KBM-7 (cell line): ENCODE measurements at regions not wholly inside any gene's neighbourhood (a gene's known extent, or its start where the extent isn't known, plus 50 kb on each side); places are given as distances from the start of the nearest gene placed in this dataset.
"Not testable (repeated sequence)": the region's sequence is repeated elsewhere in the genome, so short reads cannot be mapped to it uniquely, and the experiment has no call there.

Experiments
- DNase-seq: peaks from one replicate; pipeline ENCODE4 v3.0.0-alpha.2; 2015
- in situ Hi-C: fragments of 300-500 bp; cut with MboI; formaldehyde crosslinking; loops from 2 replicates; pipeline ENCODE4 v1.14.3; 2020; ENCODE audit warnings: low sequenced_read_pairs, low pct_unique_long_range_greater_than_20kb, mixed read lengths

DNA sequence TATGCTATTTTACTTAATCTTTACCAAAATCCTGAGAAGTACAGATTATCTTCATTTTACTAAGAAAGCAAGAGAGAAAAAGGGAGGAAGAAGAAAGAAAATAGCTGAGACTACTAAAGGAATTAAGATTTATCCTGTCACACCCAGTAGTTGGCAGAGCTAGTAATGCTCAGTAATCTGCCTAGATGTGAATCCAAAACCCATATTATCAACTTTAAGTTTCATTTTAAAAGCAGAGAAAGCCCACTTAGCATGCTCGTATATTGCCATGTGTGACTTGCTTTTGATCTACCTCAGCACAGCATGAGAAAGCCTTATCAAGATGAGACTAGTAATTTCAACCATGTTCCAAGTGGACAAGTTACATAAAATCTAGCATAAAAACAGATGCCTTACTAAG lies 451.5 kb downstream of the TENT5A start:
- in situ Hi-C loops = no loop called here

DNA sequence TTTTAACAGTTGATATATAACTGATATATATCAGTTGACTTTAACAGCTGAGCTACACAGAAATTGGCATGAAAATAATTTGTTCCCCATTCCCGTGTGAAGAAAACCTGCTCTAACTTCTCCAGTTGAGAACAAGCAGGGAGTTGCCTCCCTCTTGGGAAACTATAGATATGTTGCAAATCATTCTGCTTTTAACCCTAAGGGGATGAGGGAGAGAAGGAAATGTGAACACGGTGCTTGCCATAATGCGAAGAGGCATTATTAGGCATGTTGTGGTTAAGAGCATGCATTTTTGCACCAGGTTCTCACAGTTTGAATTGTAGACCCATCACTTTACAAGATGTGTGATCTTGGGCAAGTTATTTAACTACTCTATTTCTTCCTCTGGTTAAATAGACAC lies 453.7 kb downstream of the TENT5A start:
- DNase-seq = no peak
- in situ Hi-C loops = no loop called here

More for the DNA sequence above, 451.5 kb downstream of the TENT5A start:
- no peak for DNase-seq

DNA sequence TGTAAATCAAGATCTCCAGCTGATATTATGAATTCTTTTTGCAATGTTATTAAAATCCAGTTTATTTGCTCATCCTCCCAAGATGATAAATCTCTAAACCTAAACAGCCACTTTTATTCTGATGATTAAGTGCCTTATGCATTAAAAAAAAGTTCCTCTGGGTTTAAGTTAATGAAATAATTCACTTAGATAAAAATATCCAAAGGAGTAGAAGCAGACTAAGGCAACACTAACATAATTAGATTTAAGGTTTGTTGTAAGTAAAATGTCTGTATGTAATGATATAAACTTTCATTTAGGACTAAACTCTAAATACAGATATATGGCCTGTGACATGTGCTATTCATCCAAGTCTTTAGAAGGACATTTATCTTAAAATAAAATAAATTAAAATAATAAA lies 457.2 kb downstream of the TENT5A start:
- in situ Hi-C loops = no loop called here
- DNase-seq = no peak

DNA sequence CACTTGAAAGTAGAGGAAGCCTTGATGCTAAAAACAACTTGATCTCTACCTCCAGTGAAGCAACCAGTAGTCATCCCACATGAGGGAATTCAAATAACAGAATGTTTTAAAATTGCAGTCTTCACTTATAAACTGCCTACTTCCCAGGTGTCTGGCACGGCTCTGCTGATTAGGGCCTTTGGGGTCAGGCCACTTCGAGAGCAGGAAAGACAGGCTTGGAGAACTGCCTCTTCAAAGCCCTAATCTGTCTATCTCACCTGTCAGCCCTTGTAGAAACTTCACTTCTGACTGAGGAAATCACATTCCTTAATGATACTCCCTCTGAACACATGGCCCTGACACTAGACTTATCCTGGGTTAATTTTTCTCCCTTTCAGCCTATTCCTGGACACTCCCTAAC lies 458.6 kb downstream of the TENT5A start:
- in situ Hi-C loops = no loop called here
- no peak for DNase-seq

DNA sequence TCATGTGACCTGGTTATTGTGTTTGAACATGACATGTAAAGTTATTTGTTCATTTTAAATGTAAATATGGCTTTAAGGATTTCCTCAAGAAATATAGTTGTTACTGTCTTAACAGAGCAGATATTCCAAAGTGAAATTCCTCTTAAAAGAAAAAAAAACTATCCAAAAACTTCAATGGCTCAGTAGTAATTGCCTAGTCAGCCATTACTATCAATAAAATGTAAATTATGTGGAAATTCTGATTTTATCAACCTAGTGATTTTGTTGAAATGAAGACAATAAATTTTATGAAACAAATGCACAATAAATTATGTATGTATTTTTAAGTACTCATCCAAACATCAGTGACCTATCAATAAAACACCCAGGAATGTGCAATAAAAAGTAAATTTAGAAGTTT lies 463.3 kb downstream of the TENT5A start:
- DNase-seq = no peak
- in situ Hi-C loops = no loop called here

DNA sequence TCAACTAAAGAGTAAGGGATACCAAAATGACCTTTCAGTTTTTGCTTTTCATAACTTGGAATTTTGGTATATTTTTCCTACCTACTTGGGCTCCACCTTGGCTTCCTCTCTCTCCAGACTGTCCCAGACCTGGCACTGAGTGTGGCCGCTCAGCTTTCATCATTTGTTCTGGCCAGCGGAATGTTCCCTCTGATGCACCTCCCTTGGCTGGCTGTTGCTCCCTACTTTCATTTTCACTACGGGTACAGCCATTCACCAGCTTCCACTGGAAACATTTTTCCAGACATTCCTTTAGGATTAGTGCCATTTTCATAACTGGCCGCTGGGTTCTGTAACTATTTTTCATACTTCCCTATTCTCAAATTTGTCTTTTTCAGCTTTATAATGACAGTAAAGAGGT lies 487.4 kb downstream of the TENT5A start:
- DNase-seq = no peak
- in situ Hi-C loops = no loop called here

DNA sequence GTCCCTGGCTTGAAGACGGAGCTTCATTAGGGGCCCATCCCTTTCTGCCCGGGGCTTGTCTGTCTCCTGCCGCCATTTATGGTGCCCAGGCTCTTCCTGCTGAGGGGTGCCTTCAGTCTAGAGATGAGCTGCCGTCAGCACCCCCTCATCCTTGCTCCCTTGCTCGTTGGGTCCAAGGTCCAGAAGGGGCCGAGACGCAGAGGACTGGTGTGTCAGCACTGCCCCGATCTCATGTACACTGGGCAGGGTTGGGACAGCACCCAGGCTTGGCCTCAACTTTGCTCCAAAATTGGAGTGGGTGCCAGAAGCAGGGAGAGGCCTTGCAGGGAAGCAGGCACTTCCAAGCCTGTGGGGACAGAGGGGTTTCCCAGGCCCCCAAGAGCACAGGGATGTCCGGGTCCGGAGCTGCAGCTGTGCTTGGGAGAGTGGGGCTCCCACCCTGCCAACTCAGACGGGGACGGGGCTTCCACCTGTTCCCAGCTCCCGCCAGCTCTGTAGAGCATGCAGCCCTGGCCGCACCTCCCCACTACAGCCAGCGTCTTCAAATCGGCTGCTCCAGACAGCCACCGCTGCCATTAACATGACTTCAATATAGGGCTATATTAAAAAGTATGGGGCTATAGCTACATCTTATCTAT lies 488.8 kb downstream of the TENT5A start:
- DNase-seq = no peak
- in situ Hi-C loops = no loop called here

DNA sequence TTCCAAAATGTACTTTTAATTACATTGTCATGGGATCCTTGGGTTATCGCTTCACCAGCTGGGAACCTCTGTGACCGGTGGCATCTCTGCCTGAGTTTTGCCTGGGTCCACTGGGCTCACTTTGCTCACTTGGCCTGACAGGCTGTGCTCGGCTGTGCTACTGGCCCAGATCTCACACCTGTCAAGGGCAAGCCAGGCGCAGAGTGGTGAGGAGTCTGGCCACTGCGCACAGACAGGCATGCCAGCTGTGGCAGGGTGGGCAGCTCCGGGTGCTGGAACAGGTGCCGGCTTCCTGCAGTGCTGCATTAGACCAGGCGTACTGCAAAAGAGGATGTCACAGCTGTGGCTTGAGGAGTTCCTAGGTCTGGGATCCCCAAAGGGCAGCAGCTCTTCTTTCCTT lies 489.8 kb downstream of the TENT5A start:
- DNase-seq = no peak
- in situ Hi-C loops = no loop called here

DNA sequence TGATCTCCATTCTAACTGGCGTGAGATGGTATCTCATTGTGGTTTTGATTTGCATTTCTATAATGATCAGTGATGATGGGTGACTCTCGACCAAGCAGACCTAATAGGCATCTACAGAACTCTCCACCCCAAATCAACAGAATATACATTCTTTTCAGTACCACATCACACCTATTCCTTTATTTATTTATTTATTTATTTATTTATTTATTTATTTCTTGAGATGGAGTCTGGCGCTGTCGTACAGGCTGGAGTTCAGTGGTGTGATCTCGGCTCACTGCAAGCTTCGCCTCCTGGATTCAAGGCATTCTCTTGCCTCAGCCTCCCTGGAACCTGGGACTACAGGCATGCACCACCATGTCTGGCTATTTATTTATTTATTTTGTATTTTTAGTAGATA lies 496.3 kb downstream of the TENT5A start:
- DNase-seq, in situ Hi-C loops: not testable (repeated sequence)

DNA sequence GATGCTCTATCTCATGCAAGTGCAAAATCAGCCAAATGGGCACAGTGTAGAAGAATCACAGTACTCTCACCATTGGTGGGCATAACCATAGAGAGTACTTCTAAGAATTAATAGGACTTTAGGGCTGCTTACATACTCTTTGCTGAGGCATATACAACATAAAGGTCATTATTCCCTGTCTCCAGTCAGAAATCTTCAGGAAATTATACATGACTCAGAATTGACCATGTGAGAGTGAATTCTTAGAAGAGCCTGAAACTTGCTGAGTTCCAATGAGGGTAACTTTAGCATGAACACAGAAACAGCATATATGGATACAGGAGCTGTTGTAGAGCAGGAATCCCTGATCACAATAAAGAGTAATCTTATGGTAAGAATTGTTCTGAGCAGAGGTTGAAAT lies 498.7 kb downstream of the TENT5A start:
- no peak for DNase-seq
- in situ Hi-C loops = no loop called here

DNA sequence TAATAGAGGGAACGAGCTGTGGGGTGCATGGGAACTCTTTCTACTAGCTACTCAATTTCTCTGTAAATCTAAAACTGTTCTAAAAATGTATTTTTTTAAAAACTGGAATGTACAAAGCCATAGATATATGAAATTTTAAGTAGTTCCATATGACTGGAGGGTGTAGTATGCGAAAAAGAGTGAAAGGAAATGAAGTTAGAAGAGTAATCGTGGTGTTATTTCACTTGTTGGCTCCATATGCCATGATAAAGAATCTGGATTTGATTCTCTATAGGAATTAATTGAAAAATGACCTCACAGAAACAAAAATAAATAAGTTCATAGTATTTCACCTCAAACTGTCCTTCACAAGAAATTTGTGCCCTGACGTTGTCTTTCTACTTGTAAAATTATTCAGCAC lies 500.2 kb downstream of the TENT5A start:
- in situ Hi-C loops = no loop called here
- DNase-seq = no peak

DNA sequence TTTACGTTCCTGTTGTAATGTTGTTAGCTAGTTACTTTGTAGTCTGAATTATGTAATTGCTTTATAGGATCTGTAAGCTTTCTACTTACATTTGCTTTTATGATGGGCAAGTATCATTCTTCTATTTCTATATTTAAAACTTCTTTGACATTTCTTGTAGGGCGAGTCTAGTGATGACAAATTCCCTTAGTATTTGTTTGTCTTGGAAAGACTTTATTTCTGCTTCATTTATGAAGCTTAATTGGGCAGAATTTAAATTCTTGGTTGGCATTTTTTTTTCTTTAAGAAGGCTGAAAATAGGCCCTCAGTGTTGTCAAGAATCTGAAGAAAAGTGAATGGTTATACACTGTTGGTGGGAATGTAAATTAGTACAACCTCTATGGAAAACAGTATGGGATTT lies 506.3 kb downstream of the TENT5A start:
- in situ Hi-C loops = no loop called here
- no peak for DNase-seq

DNA sequence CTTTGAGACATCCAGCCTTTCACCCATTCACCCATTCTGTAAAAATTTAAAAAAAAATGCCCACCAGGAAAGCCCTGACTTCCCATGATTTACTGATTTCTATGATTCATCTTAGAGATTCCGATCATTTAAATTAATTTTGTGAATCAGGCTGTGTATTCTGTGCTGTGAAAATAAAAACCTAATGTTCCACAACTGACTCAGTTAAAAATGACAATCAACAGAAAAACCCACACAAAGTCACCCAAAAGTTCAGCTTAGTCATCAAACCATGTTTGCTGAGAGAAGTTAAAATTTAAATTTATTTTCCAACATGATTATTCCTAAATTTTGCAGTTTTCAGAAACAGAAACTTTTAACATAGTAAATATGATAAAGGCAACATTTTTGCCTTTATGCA lies 509.9 kb downstream of the TENT5A start:
- no peak for DNase-seq
- in situ Hi-C loops = no loop called here

DNA sequence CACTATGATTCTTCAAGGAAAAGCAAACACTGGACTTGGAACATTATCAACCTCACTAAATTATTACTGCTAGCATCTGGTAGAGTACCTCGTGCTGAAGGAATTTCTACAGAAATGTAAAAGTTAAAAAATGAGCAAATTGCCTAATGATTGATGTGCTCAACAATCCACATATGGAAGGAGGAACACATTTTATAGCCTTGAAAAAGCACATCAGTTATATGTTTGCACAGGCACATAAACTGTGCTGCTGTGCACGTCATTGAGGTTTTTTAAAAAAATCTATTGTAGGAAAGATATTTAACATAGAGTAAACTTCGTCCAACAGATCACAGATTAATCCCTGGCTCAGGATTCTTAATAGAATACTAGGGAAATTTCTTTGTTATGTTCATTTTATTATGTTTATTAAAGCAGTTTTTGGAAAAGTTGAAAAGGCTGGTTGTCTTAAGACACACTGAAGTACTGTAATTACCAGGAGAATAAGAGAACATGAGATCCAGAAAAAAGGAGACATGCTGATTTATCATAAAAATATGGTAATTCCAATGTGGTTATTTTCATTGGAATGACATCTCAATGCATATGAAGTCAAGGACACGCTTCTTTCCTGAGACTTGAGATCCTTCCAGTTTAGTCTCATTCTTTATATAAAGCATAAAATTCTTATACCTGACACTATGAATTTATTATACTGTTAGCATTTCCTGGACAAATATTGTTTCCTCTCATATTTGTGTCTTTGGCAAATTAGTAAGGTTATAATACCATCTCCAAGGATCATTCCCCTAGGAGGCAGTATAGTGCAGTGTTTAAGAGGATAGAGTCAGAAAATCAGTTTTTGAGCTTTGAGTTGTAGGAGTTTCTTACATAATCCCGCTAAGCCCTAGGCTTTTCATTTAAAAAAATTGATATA lies 511.1 kb downstream of the TENT5A start:
- in situ Hi-C loops = no loop called here

DNA sequence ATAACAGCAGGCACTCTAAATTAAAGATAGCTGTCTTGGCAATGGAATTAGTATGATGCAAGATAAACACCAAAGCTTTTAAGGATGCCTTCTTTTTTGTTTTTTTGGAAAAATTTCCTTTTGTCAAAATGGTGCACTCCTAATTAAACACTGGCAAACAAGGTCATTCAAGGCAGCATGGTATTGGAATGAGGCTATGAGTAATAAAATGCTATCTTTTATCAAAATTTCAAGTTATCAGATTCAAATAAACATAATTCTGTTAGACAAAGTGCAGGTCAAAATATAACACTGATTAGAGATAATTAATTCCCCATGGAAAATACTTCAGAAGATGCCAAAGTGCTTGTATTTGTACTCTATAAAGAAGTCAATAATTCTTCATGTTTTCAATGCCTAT lies 514.1 kb downstream of the TENT5A start:
- DNase-seq = no peak
- in situ Hi-C loops = no loop called here

More for the DNA sequence above, 511.1 kb downstream of the TENT5A start:
- peak; percentile 47 for DNase-seq

DNA sequence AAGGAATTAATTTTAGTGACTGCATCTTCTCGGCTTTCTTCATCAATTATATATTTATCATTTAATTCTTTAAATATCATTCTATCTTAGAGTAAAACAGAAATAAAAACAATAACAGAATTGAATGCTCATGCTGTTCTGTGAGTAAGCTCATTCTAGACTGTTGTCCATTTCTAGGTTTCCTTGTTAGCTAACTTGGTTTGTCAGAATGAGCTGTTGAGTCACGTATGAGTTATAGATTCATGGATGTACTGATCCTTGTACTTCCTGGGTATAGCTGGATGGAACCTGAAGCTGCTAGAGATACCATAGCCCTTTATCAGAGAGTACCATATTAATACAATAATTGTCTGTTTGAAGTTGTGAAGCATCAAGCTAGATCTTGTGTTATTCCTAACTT lies 515.3 kb downstream of the TENT5A start:
- DNase-seq = no peak
- in situ Hi-C loops = no loop called here

DNA sequence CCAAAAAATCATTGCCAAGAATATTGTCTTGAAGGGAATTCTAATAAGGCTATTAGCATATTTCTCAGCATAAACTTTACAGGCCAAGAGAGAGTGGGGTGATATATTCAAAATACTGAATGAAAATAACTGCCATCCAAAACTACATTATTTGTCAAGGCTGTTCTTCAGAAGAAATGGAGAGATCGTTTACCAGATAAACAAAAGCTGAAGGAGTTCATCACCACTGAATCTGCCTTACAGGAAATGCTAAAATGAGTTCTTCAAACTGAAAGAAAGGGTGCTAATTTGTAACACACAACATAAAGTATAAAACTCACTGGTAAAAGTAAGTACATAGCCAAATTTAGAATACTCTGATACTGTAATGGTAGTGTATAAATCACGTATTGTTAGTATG lies 517.0 kb downstream of the TENT5A start:
- in situ Hi-C loops = no loop called here

DNA sequence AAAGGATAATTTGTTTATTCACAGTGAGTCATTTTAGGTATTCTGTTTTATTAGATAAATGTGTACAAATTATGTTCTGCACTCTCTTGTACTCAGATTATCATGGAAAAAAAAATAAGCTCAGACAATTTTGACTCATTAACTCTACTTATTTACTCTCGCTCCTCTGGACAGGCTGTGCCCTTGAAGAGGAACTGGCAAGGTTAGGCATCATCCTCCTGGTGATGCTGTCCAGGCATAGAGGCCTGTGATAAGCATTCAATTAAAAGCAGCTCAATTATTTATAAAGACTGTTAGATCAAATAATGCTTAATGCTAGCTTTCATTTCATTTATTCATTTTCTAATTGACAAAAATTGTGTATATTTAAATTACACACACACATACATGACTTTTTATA lies 518.5 kb downstream of the TENT5A start:
- no peak for DNase-seq
- in situ Hi-C loops = no loop called here

More for the DNA sequence above, 517.0 kb downstream of the TENT5A start:
- no peak for DNase-seq

DNA sequence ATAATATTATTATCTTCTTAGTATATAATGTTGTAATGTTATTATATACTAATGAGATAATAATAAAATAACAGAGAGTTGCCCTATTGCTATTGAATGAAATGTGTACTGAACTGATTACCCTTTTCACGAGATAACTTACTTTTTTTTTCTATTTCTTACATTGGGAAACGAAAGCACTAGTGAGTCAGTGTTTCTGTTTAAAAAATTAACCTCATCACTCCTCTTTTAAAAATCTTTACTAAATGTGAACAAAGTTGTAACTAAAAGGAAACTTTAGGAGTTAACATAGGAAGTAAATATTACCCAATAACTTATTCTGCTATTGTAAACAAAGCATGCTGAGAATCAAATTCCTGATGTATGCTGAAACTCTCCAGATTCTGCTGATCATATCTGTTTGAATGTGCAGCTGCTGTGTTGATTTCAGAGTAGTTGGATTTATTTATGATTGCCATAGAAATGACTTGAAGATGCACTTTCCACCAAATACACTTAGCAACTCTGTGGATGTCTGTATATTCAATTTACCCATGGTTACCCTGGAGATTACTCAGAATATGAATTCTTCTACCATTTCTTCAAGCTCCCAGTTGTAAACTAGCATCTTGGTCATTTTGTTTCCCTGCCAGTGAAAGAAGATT lies 523.4 kb downstream of the TENT5A start:
- no peak for DNase-seq
- in situ Hi-C loops = no loop called here

DNA sequence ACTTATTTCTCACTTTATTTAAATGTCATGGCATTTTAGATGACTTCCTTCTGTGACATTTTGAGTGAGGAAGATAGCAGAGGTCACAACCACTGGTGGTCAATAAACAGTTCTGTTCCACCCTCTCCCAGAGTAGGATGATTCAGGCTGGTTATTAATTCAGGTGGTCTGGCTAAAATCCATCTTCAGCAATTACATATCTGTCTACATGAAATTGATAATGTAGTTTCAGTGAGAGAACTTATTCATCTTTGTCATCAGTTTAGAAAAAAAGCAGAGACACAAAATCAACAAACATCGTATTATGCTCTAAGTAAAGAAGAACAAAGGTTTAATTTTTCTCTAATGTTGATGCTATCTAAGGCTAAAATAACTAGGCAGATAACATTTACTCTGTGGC lies 525.5 kb downstream of the TENT5A start:
- DNase-seq = no peak
- in situ Hi-C loops = no loop called here
